ENCODE measurements at regions not wholly inside any gene's neighbourhood (a gene's known extent, or its start where the extent isn't known, plus 50 kb on each side); places are given as distances from the start of the nearest gene placed in this dataset.

DNA sequence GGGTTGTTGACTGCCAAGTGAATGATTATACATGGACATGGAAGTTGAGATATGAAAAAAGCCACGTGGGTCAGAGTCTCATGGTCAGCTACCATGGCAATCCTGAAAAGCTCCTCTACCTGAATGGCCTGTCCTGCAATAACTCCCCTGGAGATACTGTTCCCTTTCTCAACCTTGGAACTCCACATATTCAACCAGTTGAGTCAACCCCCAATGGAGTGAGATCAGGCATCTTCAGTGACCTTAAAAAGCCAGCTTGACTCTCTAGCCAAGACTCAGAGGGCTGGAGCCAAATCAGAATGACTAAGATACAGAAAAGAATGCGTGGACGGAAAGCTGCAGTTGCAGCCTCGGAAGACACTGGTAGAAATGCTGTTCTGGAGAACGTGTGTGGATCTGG lies 341.3 kb downstream of the FOXA2 start:
- no peak for TF ChIP-seq POLR2A (IDR thresholded peaks at IDR 0.05; ENCODE audit: low read depth, low read length)
- TF ChIP-seq TAF1 (IDR thresholded peaks at IDR 0.05; ENCODE audit: low read depth, low read length): no peak
- TF ChIP-seq PAX5 (IDR thresholded peaks at IDR 0.05; ENCODE audit: insufficient read depth, low read length, severe bottlenecking): no peak
- TF ChIP-seq POLR2AphosphoS5 (IDR thresholded peaks at IDR 0.05; ENCODE audit: low read depth, low read length): no peak
- TF ChIP-seq SPI1 (IDR thresholded peaks at IDR 0.05; ENCODE audit: low read depth, low read length): no peak
- no peak for TF ChIP-seq POU2F2 (IDR thresholded peaks at IDR 0.05; ENCODE audit: low read depth, low read length)
